Panc1 (cell line): ENCODE measurements at regions not wholly inside any gene's neighbourhood (a gene's known extent, or its start where the extent isn't known, plus 50 kb on each side); places are given as distances from the start of the nearest gene placed in this dataset.

Experiments
- ATAC-seq: fragments of 200-7000 bp; cut with Tn5 transposase; 2 replicates; pipeline ENCODE4 v1.9.1; 2020; ENCODE audit warnings: mild to moderate bottlenecking, moderate library complexity
- BruUV-seq: library from RNA; stranded (reverse); fragments of 400-500 nt; replicated peaks from 2 replicates; lab custom pipeline; 2021; lab: Mats Ljungman, UMichigan
- CTCF ChIA-PET: fragments of 300-600 bp; sonication (Branson Sonifier 250); formaldehyde crosslinking; loops from one replicate; lab custom pipeline; 2022; ENCODE audit warnings: antibody characterized with exemption; lab: Charles Lee
- POLR2A ChIA-PET: fragments of 300-600 bp; sonication (Branson Sonifier 250); formaldehyde crosslinking; loops from one replicate; lab custom pipeline; 2022; ENCODE audit warnings: antibody characterized with exemption; lab: Charles Lee
- DNase-seq: peaks from one replicate; pipeline ENCODE4 v3.0.0-alpha.2; 2010; ENCODE audit warnings: low read depth, low spot score
- H3K27ac ChIP-seq: 2 replicates; pipeline ENCODE4 v1.5.1; 2011; ENCODE audit warnings: mild to moderate bottlenecking, low read length, inconsistent platforms
- H3K27me3 ChIP-seq: fragments of 200-500 bp; sonication (Bioruptor generic); 2 replicates; pipeline ENCODE4 v1.6.0; 2014; ENCODE audit warnings: low read length, inconsistent platforms; ENCODE audit not compliant: control insufficient read depth, insufficient read depth
- H3K36me3 ChIP-seq: fragments of 200-500 bp; sonication (Bioruptor generic); 2 replicates; pipeline ENCODE4 v1.5.1; 2014; ENCODE audit warnings: inconsistent platforms, mild to moderate bottlenecking, low read length, moderate library complexity; ENCODE audit not compliant: control insufficient read depth, insufficient read depth
- H3K4me1 ChIP-seq: 2 replicates; pipeline ENCODE4 v1.5.1; 2011; ENCODE audit warnings: inconsistent platforms, mild to moderate bottlenecking, low read length, moderate library complexity; ENCODE audit not compliant: control insufficient read depth, insufficient read depth
- H3K4me3 ChIP-seq, 2 experiments: 2 replicates each; pipeline ENCODE4 v1.5.1; 2011 to 2012; ENCODE audit warnings: low read depth in 2 of 2, low read length in 2 of 2, mild to moderate bottlenecking in 2 of 2, inconsistent platforms in 1 of 2, moderate library complexity in 1 of 2
- H3K9me3 ChIP-seq: fragments of 200-500 bp; sonication (Bioruptor generic); 2 replicates; pipeline ENCODE4 v1.5.1; 2014; ENCODE audit warnings: low read depth, mild to moderate bottlenecking, inconsistent platforms, low read length, moderate library complexity; ENCODE audit not compliant: control insufficient read depth, insufficient read depth
- POLR2AphosphoS5 ChIP-seq: IDR thresholded peaks from 2 replicates; pipeline ENCODE4 v1.6.1; 2012; ENCODE audit warnings: mild to moderate bottlenecking, low read depth, low read length, moderate library complexity
- SIN3A ChIP-seq: IDR thresholded peaks from 2 replicates; pipeline ENCODE4 v1.6.1; 2012; ENCODE audit warnings: low read depth, mild to moderate bottlenecking, low read length, moderate library complexity, borderline replicate concordance; ENCODE audit not compliant: insufficient read depth
- TCF7L2 ChIP-seq: IDR thresholded peaks from 2 replicates; pipeline ENCODE4 v1.6.1; 2011; ENCODE audit warnings: mild to moderate bottlenecking, low read depth, low read length, inconsistent platforms
- in situ Hi-C: cut with HindIII; loops from 2 replicates; pipeline ENCODE4 v1.10.0; 2016; ENCODE audit warnings: low sequenced_read_pairs, low pct_unique_long_range_greater_than_20kb
- intact Hi-C: fragments of 100-400 bp; cut with micrococcal nuclease; formaldehyde crosslinking; loops from one replicate; pipeline ENCODE4 v1.10.0; 2022; ENCODE audit not compliant: unreplicated experiment
- TF ChIP-seq, protein P1 (sequence below): fragments of 450-650 bp; IDR thresholded peaks from 2 replicates; pipeline ENCODE4 v1.5.1; 2017; ENCODE audit warnings: mild to moderate bottlenecking
- TF ChIP-seq, protein P2 (sequence below), 2 experiments: IDR thresholded peaks; 2 replicates each; pipeline ENCODE4 v1.6.1; 2011 to 2012; ENCODE audit warnings: low read depth in 2 of 2, control low read depth in 1 of 2, low read length in 1 of 2, mild to moderate bottlenecking in 1 of 2, moderate library complexity in 1 of 2; ENCODE audit not compliant: insufficient read depth in 1 of 2

DNA sequence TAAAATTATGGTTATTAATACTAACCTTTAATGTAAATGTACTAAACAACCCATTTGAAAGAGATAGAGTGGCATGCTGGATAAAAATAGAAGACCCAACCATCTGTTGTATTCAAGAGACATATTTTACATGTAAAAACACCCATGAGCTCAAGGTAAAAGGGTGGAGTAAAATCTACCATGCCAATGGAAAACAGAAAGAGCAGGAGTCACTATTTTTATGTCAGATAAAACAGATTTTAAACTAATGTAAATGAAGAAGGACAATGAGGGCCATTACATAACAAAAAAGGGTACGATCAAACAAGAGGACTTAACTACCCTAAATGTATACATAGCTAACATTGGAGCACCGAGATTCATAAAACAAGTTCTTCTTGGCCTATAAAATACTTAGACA, 66.3 kb downstream of the ITM2A start:
- H3K4me3 ChIP-seq: no peak overlapping the region
- intact Hi-C loops (no loop called here), in situ Hi-C loops (no loop called here)
- no peaks in the 10 kb centered on the region for H3K27me3 ChIP-seq
- no peak for ATAC-seq
- CTCF ChIA-PET: no interaction called here
- no peak overlapping the region for H3K27ac ChIP-seq
- no peak for TF ChIP-seq TCF7L2
- TF ChIP-seq SIN3A: no peak
- TF ChIP-seq, protein P1, sequence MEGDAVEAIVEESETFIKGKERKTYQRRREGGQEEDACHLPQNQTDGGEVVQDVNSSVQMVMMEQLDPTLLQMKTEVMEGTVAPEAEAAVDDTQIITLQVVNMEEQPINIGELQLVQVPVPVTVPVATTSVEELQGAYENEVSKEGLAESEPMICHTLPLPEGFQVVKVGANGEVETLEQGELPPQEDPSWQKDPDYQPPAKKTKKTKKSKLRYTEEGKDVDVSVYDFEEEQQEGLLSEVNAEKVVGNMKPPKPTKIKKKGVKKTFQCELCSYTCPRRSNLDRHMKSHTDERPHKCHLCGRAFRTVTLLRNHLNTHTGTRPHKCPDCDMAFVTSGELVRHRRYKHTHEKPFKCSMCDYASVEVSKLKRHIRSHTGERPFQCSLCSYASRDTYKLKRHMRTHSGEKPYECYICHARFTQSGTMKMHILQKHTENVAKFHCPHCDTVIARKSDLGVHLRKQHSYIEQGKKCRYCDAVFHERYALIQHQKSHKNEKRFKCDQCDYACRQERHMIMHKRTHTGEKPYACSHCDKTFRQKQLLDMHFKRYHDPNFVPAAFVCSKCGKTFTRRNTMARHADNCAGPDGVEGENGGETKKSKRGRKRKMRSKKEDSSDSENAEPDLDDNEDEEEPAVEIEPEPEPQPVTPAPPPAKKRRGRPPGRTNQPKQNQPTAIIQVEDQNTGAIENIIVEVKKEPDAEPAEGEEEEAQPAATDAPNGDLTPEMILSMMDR: no peak
- TF ChIP-seq POLR2AphosphoS5: no peak
- TF ChIP-seq, protein P2, sequence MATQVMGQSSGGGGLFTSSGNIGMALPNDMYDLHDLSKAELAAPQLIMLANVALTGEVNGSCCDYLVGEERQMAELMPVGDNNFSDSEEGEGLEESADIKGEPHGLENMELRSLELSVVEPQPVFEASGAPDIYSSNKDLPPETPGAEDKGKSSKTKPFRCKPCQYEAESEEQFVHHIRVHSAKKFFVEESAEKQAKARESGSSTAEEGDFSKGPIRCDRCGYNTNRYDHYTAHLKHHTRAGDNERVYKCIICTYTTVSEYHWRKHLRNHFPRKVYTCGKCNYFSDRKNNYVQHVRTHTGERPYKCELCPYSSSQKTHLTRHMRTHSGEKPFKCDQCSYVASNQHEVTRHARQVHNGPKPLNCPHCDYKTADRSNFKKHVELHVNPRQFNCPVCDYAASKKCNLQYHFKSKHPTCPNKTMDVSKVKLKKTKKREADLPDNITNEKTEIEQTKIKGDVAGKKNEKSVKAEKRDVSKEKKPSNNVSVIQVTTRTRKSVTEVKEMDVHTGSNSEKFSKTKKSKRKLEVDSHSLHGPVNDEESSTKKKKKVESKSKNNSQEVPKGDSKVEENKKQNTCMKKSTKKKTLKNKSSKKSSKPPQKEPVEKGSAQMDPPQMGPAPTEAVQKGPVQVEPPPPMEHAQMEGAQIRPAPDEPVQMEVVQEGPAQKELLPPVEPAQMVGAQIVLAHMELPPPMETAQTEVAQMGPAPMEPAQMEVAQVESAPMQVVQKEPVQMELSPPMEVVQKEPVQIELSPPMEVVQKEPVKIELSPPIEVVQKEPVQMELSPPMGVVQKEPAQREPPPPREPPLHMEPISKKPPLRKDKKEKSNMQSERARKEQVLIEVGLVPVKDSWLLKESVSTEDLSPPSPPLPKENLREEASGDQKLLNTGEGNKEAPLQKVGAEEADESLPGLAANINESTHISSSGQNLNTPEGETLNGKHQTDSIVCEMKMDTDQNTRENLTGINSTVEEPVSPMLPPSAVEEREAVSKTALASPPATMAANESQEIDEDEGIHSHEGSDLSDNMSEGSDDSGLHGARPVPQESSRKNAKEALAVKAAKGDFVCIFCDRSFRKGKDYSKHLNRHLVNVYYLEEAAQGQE (IDR thresholded peaks at IDR 0.05; ENCODE audit: insufficient read depth in 1 of 2, low read depth in 2 of 2, low read length in 1 of 2): no peak
- H3K9me3 ChIP-seq: no peaks in the 10 kb centered on the region
- no peaks in the 10 kb centered on the region for H3K4me1 ChIP-seq
- DNase-seq: no peak
- POLR2A ChIA-PET: no interaction called here
- H3K36me3 ChIP-seq: no peaks in the 10 kb centered on the region
- no TSS peak for BruUV-seq

DNA sequence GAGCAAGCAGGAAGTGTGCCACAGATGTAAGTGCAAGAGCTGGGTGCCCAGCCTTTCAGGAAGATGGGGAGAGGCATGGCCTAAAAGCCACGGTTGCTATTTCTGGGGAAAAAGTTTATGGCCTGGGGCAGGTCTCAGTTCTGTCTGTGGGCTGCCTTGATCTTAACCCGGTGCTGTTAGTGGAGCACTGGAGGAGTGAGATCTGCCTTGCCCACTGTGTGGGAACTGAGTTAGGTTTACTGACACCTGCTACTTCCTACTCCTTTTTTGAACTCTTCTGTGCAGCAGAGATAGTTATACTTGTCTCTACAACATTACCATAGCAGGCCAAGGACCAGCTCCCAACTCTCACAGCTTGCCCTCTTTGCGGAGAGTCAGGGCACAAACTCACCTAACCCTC, 76.5 kb downstream of the ITM2A start:
- H3K4me3 ChIP-seq: no peak overlapping the region
- H3K9me3 ChIP-seq: no peaks in the 10 kb centered on the region
- no peaks in the 10 kb centered on the region for H3K4me1 ChIP-seq
- no peaks in the 10 kb centered on the region for H3K27me3 ChIP-seq
- BruUV-seq: no TSS peak
- in situ Hi-C loops: no loop called here
- ATAC-seq (no peak), DNase-seq (no peak)
- ChIA-PET CTCF (no interaction called here), POLR2A (no interaction called here)
- TF ChIP-seq TCF7L2 (no peak), POLR2AphosphoS5 (no peak), SIN3A (no peak)
- TF ChIP-seq, protein P2 (IDR thresholded peaks at IDR 0.05; ENCODE audit: insufficient read depth in 1 of 2, low read depth in 2 of 2, low read length in 1 of 2): no peak
- TF ChIP-seq, protein P1: no peak
- no peak overlapping the region for H3K27ac ChIP-seq
- H3K36me3 ChIP-seq: no peaks in the 10 kb centered on the region
- intact Hi-C loops: no loop called here
